ENCODE measurements at regions not wholly inside any gene's neighbourhood (a gene's known extent, or its start where the extent isn't known, plus 50 kb on each side); places are given as distances from the start of the nearest gene placed in this dataset.

DNA sequence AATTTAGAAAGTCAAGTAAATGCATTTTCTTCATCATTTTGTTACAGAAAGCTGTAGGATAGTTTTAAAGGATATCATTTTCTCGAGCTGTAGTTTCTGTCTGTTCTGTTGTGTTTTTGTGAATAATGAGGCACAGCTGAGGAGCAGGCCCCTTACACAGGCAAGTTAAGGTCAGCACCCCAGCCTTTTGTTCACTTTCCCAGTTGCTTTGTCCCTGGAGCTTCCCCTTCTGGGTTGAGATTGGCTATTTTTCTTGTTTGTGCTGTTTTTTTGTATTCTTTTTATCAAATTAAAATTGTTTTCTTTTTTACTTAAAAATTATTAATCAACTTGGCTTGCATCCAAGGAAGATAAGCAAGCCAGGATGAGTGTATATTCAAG is 213.8 kb upstream of the ACTBL2 start:
- peak overlapping the region; percentile 57 to 89 (median 74) for H3K27ac ChIP-seq
- no peaks in the 10 kb centered on the region for H3K27me3 ChIP-seq
- no peak overlapping the region for H3K4me3 ChIP-seq
- TF ChIP-seq, protein P1, sequence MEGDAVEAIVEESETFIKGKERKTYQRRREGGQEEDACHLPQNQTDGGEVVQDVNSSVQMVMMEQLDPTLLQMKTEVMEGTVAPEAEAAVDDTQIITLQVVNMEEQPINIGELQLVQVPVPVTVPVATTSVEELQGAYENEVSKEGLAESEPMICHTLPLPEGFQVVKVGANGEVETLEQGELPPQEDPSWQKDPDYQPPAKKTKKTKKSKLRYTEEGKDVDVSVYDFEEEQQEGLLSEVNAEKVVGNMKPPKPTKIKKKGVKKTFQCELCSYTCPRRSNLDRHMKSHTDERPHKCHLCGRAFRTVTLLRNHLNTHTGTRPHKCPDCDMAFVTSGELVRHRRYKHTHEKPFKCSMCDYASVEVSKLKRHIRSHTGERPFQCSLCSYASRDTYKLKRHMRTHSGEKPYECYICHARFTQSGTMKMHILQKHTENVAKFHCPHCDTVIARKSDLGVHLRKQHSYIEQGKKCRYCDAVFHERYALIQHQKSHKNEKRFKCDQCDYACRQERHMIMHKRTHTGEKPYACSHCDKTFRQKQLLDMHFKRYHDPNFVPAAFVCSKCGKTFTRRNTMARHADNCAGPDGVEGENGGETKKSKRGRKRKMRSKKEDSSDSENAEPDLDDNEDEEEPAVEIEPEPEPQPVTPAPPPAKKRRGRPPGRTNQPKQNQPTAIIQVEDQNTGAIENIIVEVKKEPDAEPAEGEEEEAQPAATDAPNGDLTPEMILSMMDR (IDR thresholded peaks at IDR 0.05): no peak
- WGBS, 2 donors: 61 to 84% methylated on average over 1 of the region's 1 CpG
- intact Hi-C loops (cut with DNase I): loop anchor here in 4 of 10 donors (5.0 to 10.0 kb wide), 2 partner anchors 34 to 192 kb away; no protein-coding TSS in a partner anchor
- H3K36me3 ChIP-seq: no peaks in the 10 kb centered on the region
- no peak for DNase-seq
- peaks cover 5 to 79% (median 51%) of the 10 kb centered on the region in 9 donors for H3K4me1 ChIP-seq
- no peak for ATAC-seq
- no peaks in the 10 kb centered on the region for H3K9me3 ChIP-seq

DNA sequence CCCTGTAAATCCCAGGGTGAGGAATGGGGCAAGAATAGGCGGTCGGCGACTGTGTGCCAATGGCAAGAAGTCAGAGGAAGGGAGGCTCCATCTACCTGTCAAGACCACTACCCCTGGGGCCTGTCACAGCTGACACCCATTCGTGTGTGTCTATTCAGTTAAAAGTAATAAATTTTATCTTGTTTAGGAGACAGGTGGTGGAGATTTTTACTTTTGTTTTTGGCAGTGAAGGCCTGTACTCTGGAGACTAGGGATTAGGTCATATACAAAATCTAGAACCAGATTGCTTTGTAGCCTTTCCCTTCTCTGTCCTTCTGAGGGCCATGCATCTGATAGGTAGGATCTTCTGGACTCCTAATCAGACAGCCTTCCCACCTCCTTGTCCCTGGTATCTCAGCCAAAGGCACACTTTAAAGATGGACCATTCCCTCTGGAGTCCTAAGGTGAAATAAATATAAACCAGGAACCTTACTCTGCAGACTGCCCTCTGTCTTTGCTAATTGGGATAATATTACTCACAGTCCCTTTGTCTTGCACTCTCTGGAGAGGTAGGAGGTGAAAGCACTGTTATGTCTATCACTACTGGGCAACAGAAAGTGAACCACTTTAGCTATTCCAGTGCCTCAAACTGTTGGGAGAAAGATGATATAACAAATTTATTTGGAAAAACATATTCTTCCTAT is 213.2 kb upstream of the ACTBL2 start:
- Histone ChIP-seq H3K36me3 (no peaks in the 10 kb centered on the region), H3K4me1 (peaks cover 5 to 79% (median 51%) of the 10 kb centered on the region in 9 donors), H3K27ac (peak overlapping the region; percentile 57 to 89 (median 74)), H3K27me3 (no peaks in the 10 kb centered on the region), H3K9me3 (no peaks in the 10 kb centered on the region), H3K4me3 (no peak overlapping the region)
- WGBS, 2 donors: 73 to 75% methylated on average over 4 of the region's 4 CpGs
- DNase-seq (no peak), ATAC-seq (peak in 1 of 8 donors; percentile 16)
- TF ChIP-seq, protein P1 (IDR thresholded peaks at IDR 0.05): peak in 4 of 9 donors; percentile 9 to 37 (median 23)
- intact Hi-C loops (cut with DNase I): loop anchor here in 4 of 10 donors (5.0 to 10.0 kb wide), 2 partner anchors 34 to 191 kb away; no protein-coding TSS in a partner anchor

DNA sequence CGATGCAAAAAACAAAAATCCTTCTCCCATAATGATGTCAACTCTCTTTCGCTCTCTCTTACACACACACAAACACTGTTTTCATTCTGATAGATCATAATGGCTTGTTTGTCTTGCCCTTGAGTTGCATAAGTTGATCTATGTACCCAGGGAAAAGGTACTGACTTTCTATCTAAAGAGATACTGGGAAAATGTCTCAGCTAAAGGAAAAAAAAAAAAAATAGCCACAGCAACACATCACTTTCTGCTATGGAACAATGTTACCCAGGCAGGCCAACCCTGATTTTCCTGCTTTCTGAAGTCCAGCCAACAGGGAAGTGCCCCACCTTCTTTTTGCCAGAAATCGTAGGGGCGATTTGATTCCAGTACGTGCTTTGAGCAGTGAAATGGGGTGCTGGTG is 212.6 kb upstream of the ACTBL2 start:
- Histone ChIP-seq H3K4me3 (no peak overlapping the region), H3K36me3 (no peaks in the 10 kb centered on the region), H3K4me1 (peaks cover 5 to 79% (median 51%) of the 10 kb centered on the region in 9 donors), H3K27me3 (no peaks in the 10 kb centered on the region), H3K9me3 (no peaks in the 10 kb centered on the region), H3K27ac (peak overlapping the region; percentile 14 to 89 (median 74))
- TF ChIP-seq, protein P1 (IDR thresholded peaks at IDR 0.05): no peak
- ATAC-seq (no peak), DNase-seq (no peak)
- WGBS, 2 donors: 53 to 80% methylated on average over 5 of the region's 5 CpGs
- intact Hi-C loops (cut with DNase I): loop anchor here in 4 of 10 donors (5.0 to 10.0 kb wide), 2 partner anchors 33 to 190 kb away; no protein-coding TSS in a partner anchor

DNA sequence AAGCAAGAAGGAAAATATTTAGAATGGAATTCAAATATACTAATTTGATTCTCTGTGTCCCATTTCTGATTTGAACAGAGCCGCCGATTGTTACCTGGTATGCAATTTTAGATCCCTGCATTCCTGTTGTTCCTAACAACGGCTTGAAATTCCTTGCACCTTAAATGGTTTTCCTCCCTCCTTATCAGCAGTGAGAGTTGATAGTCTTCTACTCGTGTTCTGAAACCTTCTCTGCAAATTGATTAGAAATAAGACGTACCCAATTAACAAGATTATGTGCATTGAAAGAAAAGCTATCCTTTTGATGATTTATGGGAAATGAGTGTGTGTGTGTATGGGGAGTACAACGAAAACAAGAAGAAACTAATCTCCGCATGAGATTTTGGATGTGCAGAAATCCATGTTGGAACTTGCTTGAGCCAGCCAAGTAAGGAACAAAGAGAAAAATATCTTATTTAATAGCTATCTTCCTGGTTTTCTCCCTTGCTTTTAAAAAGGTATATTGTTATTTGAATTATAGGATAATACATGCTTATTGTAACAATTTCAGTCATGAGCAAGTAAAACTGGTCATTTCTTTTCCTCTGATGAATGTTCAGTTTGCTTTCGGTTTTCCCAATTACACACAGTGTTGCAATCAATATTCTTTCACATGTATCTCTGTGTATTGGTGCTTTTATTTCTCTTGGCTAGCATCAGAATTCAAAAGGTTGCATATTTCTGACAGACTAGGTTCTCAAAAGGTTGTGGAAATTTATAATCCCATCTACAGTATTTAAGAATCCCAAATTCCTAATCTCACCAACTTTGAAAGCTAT is 211.1 kb upstream of the ACTBL2 start:
- TF ChIP-seq, protein P1 (IDR thresholded peaks at IDR 0.05): no peak
- peak overlapping the region in 1 of 10 donors; percentile 0 for H3K4me3 ChIP-seq
- WGBS, 2 donors: 60 to 62% methylated on average over 8 of the region's 8 CpGs

More for the DNA sequence above, 211.1 kb upstream of the ACTBL2 start:
- no peaks in the 10 kb centered on the region for H3K36me3 ChIP-seq
- H3K9me3 ChIP-seq: no peaks in the 10 kb centered on the region
- intact Hi-C loops (cut with DNase I): loop anchor here in 1 of 10 donors (10.0 kb wide), 1 partner anchor 189 kb away; no protein-coding TSS in a partner anchor
- ATAC-seq (no peak), DNase-seq (no peak)
- H3K27me3 ChIP-seq: no peaks in the 10 kb centered on the region
- peak overlapping the region in 9 of 10 donors; percentile 1 to 89 (median 64) for H3K27ac ChIP-seq
- H3K4me1 ChIP-seq: peaks cover 5 to 69% (median 48%) of the 10 kb centered on the region in 9 donors
